HepG2 (cell line): ENCODE measurements at regions not wholly inside any gene's neighbourhood (a gene's known extent, or its start where the extent isn't known, plus 50 kb on each side); places are given as distances from the start of the nearest gene placed in this dataset.

Experiments used
- ATAC-seq: fragments of 200-7000 bp; cut with Tn5 transposase; 3 replicates; pipeline ENCODE4 v1.9.1; 2020; ENCODE audit warnings: mild to moderate bottlenecking, moderate library complexity
- BruUV-seq: library from RNA; stranded (reverse); fragments of 400-500 nt; replicated peaks from 2 replicates; lab custom pipeline; 2021; lab: Mats Ljungman, UMichigan
- CTCF ChIA-PET: fragments of 300-600 bp; formaldehyde crosslinking; extraction: SDS; loops from one replicate; lab custom pipeline; 2021; ENCODE audit warnings: low total read pairs, inconsistent platforms, low intra/inter-chr PET ratio; lab: Yijun Ruan, JAX
- POLR2A ChIA-PET: fragments of 350-600 bp; sonication (Branson Sonifier 250); formaldehyde crosslinking; loops from one replicate; lab custom pipeline; 2020; ENCODE audit warnings: antibody characterized with exemption, inconsistent platforms; lab: Yijun Ruan, JAX
- DNase-seq: peaks from one replicate; pipeline ENCODE4 v3.0.0-alpha.2; 2015; ENCODE audit warnings: low spot score
- FAIRE-seq: peaks from 3 replicates; lab custom pipeline; 2011; peaks lifted over from hg19 to GRCh38; lab: Jason Lieb, UNC
- H2AFZ ChIP-seq: one replicate; pipeline ENCODE4 v1.6.1; 2011; ENCODE audit warnings: low read length, inconsistent platforms
- H3K27ac ChIP-seq: fragments of 300-600 bp; 3 replicates; pipeline ENCODE4 v1.8.0; 2011; ENCODE audit warnings: mixed run types, mild to moderate bottlenecking, mixed read lengths, low read length, inconsistent platforms; ENCODE audit not compliant: insufficient read depth; ENCODE audit errors: extremely low read length
- H3K27me3 ChIP-seq, 2 experiments: fragments of 200-600 bp in 1 of 2; 2 replicates in 1 of 2; 3 replicates in 1 of 2; pipeline versions ENCODE4 v1.6.0 to v1.8.0; 2011; ENCODE audit warnings: low read length in 2 of 2, mild to moderate bottlenecking in 2 of 2, moderate library complexity in 2 of 2, inconsistent platforms in 1 of 2; ENCODE audit not compliant: insufficient read depth in 2 of 2, control insufficient read depth in 1 of 2
- H3K36me3 ChIP-seq, 2 experiments: fragments of 200-600 bp in 1 of 2; replicated peaks in 1 of 2; 2 replicates in 1 of 2; 3 replicates in 1 of 2; pipeline versions ENCODE4 v1.5.1 to v1.8.0; 2011; ENCODE audit warnings: low read length in 2 of 2, inconsistent platforms in 1 of 2; ENCODE audit not compliant: insufficient read depth in 2 of 2, control insufficient read depth in 1 of 2
- H3K4me1 ChIP-seq: 2 replicates; pipeline ENCODE4 v1.5.1; 2012; ENCODE audit warnings: low read length, inconsistent platforms; ENCODE audit not compliant: insufficient read depth
- H3K4me2 ChIP-seq: 2 replicates; pipeline ENCODE4 v1.6.0; 2011; ENCODE audit warnings: low read depth, low read length, inconsistent platforms
- H3K4me3 ChIP-seq, 3 experiments: fragments of 200-600 bp in 1 of 3; sonication (generic), shearing (Covaris generic) in 1 of 3; replicated peaks in 1 of 3; 2 replicates each; pipeline ENCODE4 v1.5.1; 2011 to 2016; ENCODE audit warnings: low read length in 3 of 3, inconsistent platforms in 2 of 3, low read depth in 2 of 3, mild to moderate bottlenecking in 2 of 3, control low read depth in 1 of 3, mixed read lengths in 1 of 3; ENCODE audit not compliant: insufficient read depth in 1 of 3
- H3K79me2 ChIP-seq: one replicate; pipeline ENCODE4 v1.6.1; 2011; ENCODE audit warnings: low read length, inconsistent platforms; ENCODE audit not compliant: insufficient read depth
- H3K9ac ChIP-seq: 2 replicates; pipeline ENCODE4 v1.6.0; 2011; ENCODE audit warnings: mild to moderate bottlenecking, low read depth, low read length, inconsistent platforms; ENCODE audit not compliant: insufficient read depth
- H3K9me3 ChIP-seq: 2 replicates; pipeline ENCODE4 v1.5.1; 2012; ENCODE audit warnings: mild to moderate bottlenecking, low read length
- H4K20me1 ChIP-seq: 2 replicates; pipeline ENCODE4 v1.6.0; 2011; ENCODE audit warnings: inconsistent platforms, mild to moderate bottlenecking, low read length, moderate library complexity; ENCODE audit not compliant: insufficient read depth
- HMG20A ChIP-seq: IDR thresholded peaks from 2 replicates; pipeline ENCODE4 v1.6.1; 2016; ENCODE audit warnings: borderline replicate concordance
- MATR3 ChIP-seq: sonication (generic); formaldehyde crosslinking; IDR thresholded peaks from 2 replicates; pipeline ENCODE4 v1.4.0; 2020; ENCODE audit warnings: missing genetic modification reagents
- PITX1 ChIP-seq: sonication (generic); formaldehyde crosslinking; IDR thresholded peaks from 2 replicates; pipeline ENCODE4 v1.5.1; 2020; ENCODE audit warnings: mild to moderate bottlenecking, missing genetic modification reagents
- RAD21 ChIP-seq: fragments of 450-650 bp; formaldehyde crosslinking; IDR thresholded peaks from 2 replicates; pipeline ENCODE4 v1.5.0; 2020; ENCODE audit warnings: mild to moderate bottlenecking
- SNAPC2 ChIP-seq: sonication (generic); formaldehyde crosslinking; IDR thresholded peaks from 2 replicates; pipeline ENCODE4 v1.8.1; 2022; ENCODE audit warnings: mild to moderate bottlenecking, missing genetic modification reagents
- SRSF1 ChIP-seq: fragments of 200-400 bp; formaldehyde crosslinking; optimal IDR thresholded peaks from 2 replicates; pipeline ENCODE3; 2017; ENCODE audit warnings: mild to moderate bottlenecking, low read depth, low read length, moderate library complexity
- ZNF382 ChIP-seq: sonication (generic); formaldehyde crosslinking; IDR thresholded peaks from 2 replicates; pipeline ENCODE4 v1.5.0; 2020; ENCODE audit warnings: missing genetic modification reagents, mild to moderate bottlenecking, borderline replicate concordance
- ZNF460 ChIP-seq: sonication (generic); formaldehyde crosslinking; IDR thresholded peaks from 2 replicates; pipeline ENCODE4 v1.5.1; 2020; ENCODE audit warnings: missing genetic modification reagents, mild to moderate bottlenecking, borderline replicate concordance
- ZNF513 ChIP-seq: sonication (generic); formaldehyde crosslinking; conservative IDR thresholded peaks from 2 replicates; pipeline ENCODE4 v1.5.0; 2020; ENCODE audit warnings: missing genetic modification reagents
- ZNF577 ChIP-seq: sonication (generic); formaldehyde crosslinking; IDR thresholded peaks from 2 replicates; pipeline ENCODE4 v1.4.0; 2020; ENCODE audit warnings: mild to moderate bottlenecking, low read depth, missing genetic modification reagents, borderline replicate concordance
- ZNF607 ChIP-seq: sonication (generic); formaldehyde crosslinking; IDR thresholded peaks from 2 replicates; pipeline ENCODE4 v1.5.1; 2020; ENCODE audit warnings: missing genetic modification reagents, mild to moderate bottlenecking, borderline replicate concordance
- WGBS: methylation state at CpG from one replicate; pipeline ENCODE4 v1.1.6; 2017; ENCODE audit warnings: low lambda C conversion rate; 5-methylcytosine and 5-hydroxymethylcytosine counted together
- in situ Hi-C: cut with HindIII; loops from 2 replicates; pipeline ENCODE4 v1.10.0; 2017; ENCODE audit warnings: low pct_unique_long_range_greater_than_20kb; ENCODE audit not compliant: extremely low pct_ligation_motif_present
- intact Hi-C: fragments of 100-400 bp; cut with micrococcal nuclease; formaldehyde crosslinking; loops from one replicate; pipeline ENCODE4 v1.10.0; 2022; ENCODE audit not compliant: unreplicated experiment

GRCh38 chr12:12004524-12004923 lies 66.2 kb upstream of the BCL2L14 start:
- ChIA-PET POLR2A (no interaction called here), CTCF (no interaction called here)
- no peak for DNase-seq
- no peak overlapping the region for H3K27ac ChIP-seq
- no peak overlapping the region for H3K4me2 ChIP-seq
- H3K36me3 ChIP-seq = no peaks in the 10 kb centered on the region
- no peak for FAIRE-seq
- in situ Hi-C loops (no loop called here), intact Hi-C loops (no loop called here)
- TF ChIP-seq HMG20A (CRISPR knock-in tag) = no peak
- BruUV-seq = no TSS peak
- no peaks in the 10 kb centered on the region for H3K4me1 ChIP-seq
- no peak for ATAC-seq
- no peak overlapping the region for H3K4me3 ChIP-seq
- no peaks in the 10 kb centered on the region for H3K79me2 ChIP-seq
- H3K27me3 ChIP-seq = peaks cover 3 to 14% of the 10 kb centered on the region in 2 experiments; a peak in 4 of 5 replicates
- H3K9ac ChIP-seq = no peak overlapping the region
- WGBS = 22% methylated on average over 3 of the region's 3 CpGs
- no peak overlapping the region for H2AFZ ChIP-seq
- no peaks in the 10 kb centered on the region for H4K20me1 ChIP-seq
- H3K9me3 ChIP-seq = no peaks in the 10 kb centered on the region

- no TSS peak for BruUV-seq
- ChIA-PET CTCF (no interaction called here), POLR2A (no interaction called here)
- H3K79me2 ChIP-seq = no peaks in the 10 kb centered on the region
- in situ Hi-C loops (no loop called here), intact Hi-C loops (no loop called here)
- no peak for TF ChIP-seq SNAPC2 (CRISPR knock-in tag)
- TF ChIP-seq ZNF513 = no peak
- no peak for TF ChIP-seq ZNF577
- no peak for TF ChIP-seq ZNF382 (CRISPR knock-in tag)
- no peak for TF ChIP-seq PITX1
- TF ChIP-seq MATR3 = no peak
- TF ChIP-seq ZNF607 (CRISPR knock-in tag) = no peak
- TF ChIP-seq ZNF460 (CRISPR knock-in tag) = no peak
- no peak for TF ChIP-seq RAD21 (CRISPR knock-in tag)
- no peak for TF ChIP-seq SRSF1
- no peak overlapping the region for H3K4me2 ChIP-seq
- H2AFZ ChIP-seq = no peak overlapping the region
- no peak for FAIRE-seq
- WGBS = 15% methylated on average over 7 of the region's 7 CpGs
- no peaks in the 10 kb centered on the region for H4K20me1 ChIP-seq
- H3K27ac ChIP-seq = no peak overlapping the region
- H3K9me3 ChIP-seq = no peaks in the 10 kb centered on the region
- no peak for DNase-seq
- H3K4me3 ChIP-seq = no peak overlapping the region
- H3K4me1 ChIP-seq = no peaks in the 10 kb centered on the region
- peaks cover 6 to 23% of the 10 kb centered on the region in 2 experiments; a peak in 4 of 5 replicates for H3K27me3 ChIP-seq
- H3K36me3 ChIP-seq = no peaks in the 10 kb centered on the region
- no peak overlapping the region for H3K9ac ChIP-seq
- ATAC-seq = no peak
Observed at GRCh38 chr12:12007001-12007712, 63.6 kb upstream of the BCL2L14 start.
